Upper lobe of left lung (tissue), 6 donors: ENCODE measurements at regions not wholly inside any gene's neighbourhood (a gene's known extent, or its start where the extent isn't known, plus 50 kb on each side); places are given as distances from the start of the nearest gene placed in this dataset.
A peak's percentile ranks its signal among the peaks of the same experiment; 100 is the strongest.

ENCODE experiments used
- ATAC-seq, 2 donors: fragments of 200-7000 bp; cut with Tn5 transposase; one replicate each; pipeline ENCODE4 v1.9.1; 2022; ENCODE audit warnings: mild to moderate bottlenecking in 2 of 2, moderate library complexity in 2 of 2; ENCODE audit not compliant: low FRiP score in 2 of 2
- DNase-seq, 2 donors: peaks; one replicate each; pipeline ENCODE4 v3.0.0-alpha.2; 2019 to 2020
- H3K27ac ChIP-seq, 4 donors: fragments of 200-600 bp; sonication (generic); one replicate each; pipeline ENCODE4 v1.5.1; 2016 to 2019
- H3K27me3 ChIP-seq, 4 donors: fragments of 200-600 bp; sonication (generic); one replicate each; pipeline ENCODE4 v1.5.1; 2017 to 2019
- H3K36me3 ChIP-seq, 4 donors: fragments of 200-600 bp; sonication (generic); one replicate each; pipeline ENCODE4 v1.5.1; 2016 to 2019
- H3K4me1 ChIP-seq, 4 donors: fragments of 200-600 bp; sonication (generic); one replicate each; pipeline ENCODE4 v1.5.1; 2018 to 2019
- H3K4me3 ChIP-seq, 4 donors: fragments of 200-600 bp; sonication (generic); one replicate each; pipeline ENCODE4 v1.5.1; 2017 to 2019; ENCODE audit warnings: mild to moderate bottlenecking in 2 of 4, moderate library complexity in 1 of 4
- H3K9me3 ChIP-seq, 4 donors: fragments of 200-600 bp; sonication (generic); one replicate each; pipeline ENCODE4 v1.5.1; 2018 to 2019
- CTCF ChIP-seq, 6 experiments: fragments of 450-650 bp in 4 of 6; fragments of 200-600 bp in 2 of 6; sonication (generic) in 2 of 6; IDR thresholded peaks; one replicate each; pipeline ENCODE4 v1.5.1; 2016 to 2019; ENCODE audit warnings: antibody characterized with exemption in 6 of 6
- EP300 ChIP-seq, 4 donors: sonication (generic); formaldehyde crosslinking; IDR thresholded peaks; one replicate each; pipeline ENCODE4 v1.5.1; 2017; ENCODE audit warnings: antibody characterized with exemption in 4 of 4, control low read depth in 2 of 4
- POLR2A ChIP-seq, 4 donors: fragments of 450-650 bp; IDR thresholded peaks; one replicate each; pipeline ENCODE4 v1.5.1; 2016 to 2017; ENCODE audit warnings: antibody characterized with exemption in 4 of 4, mild to moderate bottlenecking in 2 of 4
- POLR2AphosphoS5 ChIP-seq, 2 donors: sonication (generic); formaldehyde crosslinking; IDR thresholded peaks; one replicate each; pipeline ENCODE4 v1.5.1; 2017; ENCODE audit warnings: antibody characterized with exemption in 2 of 2
- WGBS, 2 donors: methylation state at CpG; one replicate each; pipeline ENCODE4 v1.1.5; 2017 to 2018; 5-methylcytosine and 5-hydroxymethylcytosine counted together
- donor health status: DM: no; HTN: no; CAD: no; lungs with moderate emphysema.
- donor health status: DM: no; HTN: yes; CAD: no; lungs with severe emphysema.

DNA sequence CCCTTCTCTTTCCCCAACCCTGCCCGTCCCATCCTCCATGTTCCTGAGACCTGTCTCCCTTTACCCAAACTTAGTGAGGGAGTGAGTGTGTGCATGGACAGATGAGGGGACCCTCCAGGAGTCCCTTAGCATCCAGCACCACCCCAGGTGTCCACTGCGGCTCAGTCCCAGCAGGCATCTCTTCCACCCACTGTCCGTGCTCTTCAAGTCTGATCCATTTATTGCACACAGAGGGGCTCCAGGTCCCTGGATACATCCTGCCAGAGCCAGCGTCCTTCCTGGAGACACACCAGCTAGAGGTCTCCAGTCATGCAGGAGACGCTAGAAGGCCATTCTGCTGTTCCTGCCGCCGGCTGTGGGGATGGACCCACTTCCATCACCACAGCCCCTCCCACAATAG lies 239.2 kb downstream of the ADGRD1 start:
- WGBS, 2 donors = 70 to 86% methylated on average over 3 to 7 of the region's 7 CpGs
- ATAC-seq (no peak), DNase-seq (no peak)
- TF ChIP-seq POLR2AphosphoS5 (IDR thresholded peaks at IDR 0.05) (no peak), CTCF (IDR thresholded peaks at IDR 0.05) (no peak), EP300 (IDR thresholded peaks at IDR 0.05) (no peak), POLR2A (IDR thresholded peaks at IDR 0.05) (no peak)
- Histone ChIP-seq H3K4me3 (no peak overlapping the region), H3K9me3 (no peaks in the 10 kb centered on the region), H3K27me3 (no peaks in the 10 kb centered on the region), H3K36me3 (no peaks in the 10 kb centered on the region), H3K27ac (no peak overlapping the region), H3K4me1 (no peaks in the 10 kb centered on the region)

GRCh38 chr12:131194166-131194565 lies 240.5 kb downstream of the ADGRD1 start:
- H3K27ac ChIP-seq = no peak overlapping the region
- no peak overlapping the region for H3K4me3 ChIP-seq
- no peaks in the 10 kb centered on the region for H3K4me1 ChIP-seq
- no peaks in the 10 kb centered on the region for H3K36me3 ChIP-seq
- ATAC-seq (no peak), DNase-seq (no peak)
- TF ChIP-seq POLR2AphosphoS5 (IDR thresholded peaks at IDR 0.05) (no peak), CTCF (IDR thresholded peaks at IDR 0.05) (no peak), EP300 (IDR thresholded peaks at IDR 0.05) (no peak), POLR2A (IDR thresholded peaks at IDR 0.05) (no peak)
- WGBS, 2 donors = 71 to 91% methylated on average over 4 to 5 of the region's 5 CpGs
- H3K27me3 ChIP-seq = no peaks in the 10 kb centered on the region
- no peaks in the 10 kb centered on the region for H3K9me3 ChIP-seq

GRCh38 chr12:131195796-131196195 lies 242.1 kb downstream of the ADGRD1 start:
- ATAC-seq (no peak), DNase-seq (peak in 1 of 2 donors; percentile 51)
- H3K9me3 ChIP-seq = no peaks in the 10 kb centered on the region
- no peaks in the 10 kb centered on the region for H3K27me3 ChIP-seq
- H3K27ac ChIP-seq = no peak overlapping the region
- TF ChIP-seq EP300 (IDR thresholded peaks at IDR 0.05) (no peak), POLR2AphosphoS5 (IDR thresholded peaks at IDR 0.05) (no peak), POLR2A (IDR thresholded peaks at IDR 0.05) (no peak), CTCF (IDR thresholded peaks at IDR 0.05) (no peak)
- no peak overlapping the region for H3K4me3 ChIP-seq
- H3K4me1 ChIP-seq = no peaks in the 10 kb centered on the region
- H3K36me3 ChIP-seq = no peaks in the 10 kb centered on the region
- 90 to 95% methylated on average over 9 of the region's 9 CpGs for WGBS, 2 donors

DNA sequence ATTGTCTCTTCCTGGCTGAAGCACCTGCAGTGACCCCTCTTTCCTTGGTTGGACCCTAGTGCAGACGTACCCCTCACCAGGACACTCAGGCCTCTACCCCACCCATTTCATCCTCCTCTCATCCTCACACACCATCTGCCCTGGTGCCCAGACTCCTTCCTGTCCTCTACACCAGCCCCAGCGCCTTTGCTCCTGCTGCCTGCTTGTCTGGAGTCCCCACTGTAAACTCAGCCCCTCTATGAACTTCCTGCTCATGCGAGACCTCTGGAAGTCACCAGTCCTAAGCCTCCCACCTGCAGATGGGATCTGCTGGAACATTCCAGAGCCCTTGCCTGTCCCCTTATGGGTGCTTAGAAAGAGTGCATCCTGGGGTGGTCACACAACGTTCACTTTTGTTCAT lies 242.5 kb downstream of the ADGRD1 start:
- WGBS, 2 donors = 76 to 83% methylated on average over 4 of the region's 4 CpGs
- no peaks in the 10 kb centered on the region for H3K36me3 ChIP-seq
- H3K27ac ChIP-seq = no peak overlapping the region
- DNase-seq = no peak
- H3K4me1 ChIP-seq = no peaks in the 10 kb centered on the region
- TF ChIP-seq CTCF (IDR thresholded peaks at IDR 0.05) (no peak), EP300 (IDR thresholded peaks at IDR 0.05) (no peak), POLR2A (IDR thresholded peaks at IDR 0.05) (no peak), POLR2AphosphoS5 (IDR thresholded peaks at IDR 0.05) (no peak)
- no peak for ATAC-seq
- no peaks in the 10 kb centered on the region for H3K9me3 ChIP-seq
- no peak overlapping the region for H3K4me3 ChIP-seq
- no peaks in the 10 kb centered on the region for H3K27me3 ChIP-seq

- Histone ChIP-seq H3K36me3 (no peaks in the 10 kb centered on the region), H3K4me3 (no peak overlapping the region), H3K9me3 (no peaks in the 10 kb centered on the region), H3K27ac (no peak overlapping the region), H3K27me3 (no peaks in the 10 kb centered on the region), H3K4me1 (no peaks in the 10 kb centered on the region)
- TF ChIP-seq POLR2AphosphoS5 (IDR thresholded peaks at IDR 0.05) (no peak), POLR2A (IDR thresholded peaks at IDR 0.05) (no peak), EP300 (IDR thresholded peaks at IDR 0.05) (no peak), CTCF (IDR thresholded peaks at IDR 0.05) (no peak)
- 93 to 94% methylated on average over 7 of the region's 7 CpGs for WGBS, 2 donors
- ATAC-seq (no peak), DNase-seq (no peak)
Observed at GRCh38 chr12:131197490-131197889, 243.8 kb downstream of the ADGRD1 start.
